C4-2B (cell line): ENCODE measurements at regions not wholly inside any gene's neighbourhood (a gene's known extent, or its start where the extent isn't known, plus 50 kb on each side); places are given as distances from the start of the nearest gene placed in this dataset.
A peak's percentile ranks its signal among the peaks of the same experiment; 100 is the strongest.

Source experiments
- H3K27ac ChIP-seq: fragments of 450-650 bp; 2 replicates; pipeline ENCODE4 v1.5.1; 2017
- CTCF ChIP-seq: fragments of 450-650 bp; conservative IDR thresholded peaks from 2 replicates; pipeline ENCODE4 v1.5.1; 2017; ENCODE audit warnings: mild to moderate bottlenecking
- ZFX ChIP-seq: fragments of 450-650 bp; IDR thresholded peaks from 2 replicates; pipeline ENCODE4 v1.6.1; 2017

DNA sequence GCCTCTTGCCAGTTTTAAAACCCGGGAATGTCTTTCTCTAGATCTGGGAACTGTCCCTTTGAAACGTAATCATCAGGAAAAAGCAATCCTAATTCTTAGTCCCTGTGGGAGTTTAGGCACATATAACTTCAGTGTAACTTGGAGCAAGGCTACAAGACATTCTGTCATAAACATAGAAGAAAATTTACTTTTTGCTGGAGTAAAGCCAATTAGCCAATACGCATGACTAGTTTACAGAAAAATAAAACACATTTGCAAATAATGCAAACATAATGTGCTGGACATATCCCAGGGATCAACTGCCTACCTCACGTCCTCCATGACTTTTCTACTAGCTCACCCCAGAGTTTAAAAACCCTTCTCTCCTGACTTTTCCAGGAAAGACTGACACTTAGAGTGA is 970.6 kb downstream of the MRPL39 start:
- TF ChIP-seq CTCF (no peak), ZFX (no peak)
- H3K27ac ChIP-seq = no peak overlapping the region

- no peak overlapping the region for H3K27ac ChIP-seq
- no peak for TF ChIP-seq CTCF
- no peak for TF ChIP-seq ZFX
Measured at GRCh38 chr21:24634749-24635148, 972.5 kb downstream of the MRPL39 start.

GRCh38 chr21:24628536-24628935 is 978.7 kb downstream of the MRPL39 start:
- no peak overlapping the region for H3K27ac ChIP-seq
- no peak for TF ChIP-seq ZFX
- TF ChIP-seq CTCF = no peak

- TF ChIP-seq CTCF = no peak
- no peak for TF ChIP-seq ZFX
- H3K27ac ChIP-seq = no peak overlapping the region
Measured at GRCh38 chr21:24628046-24628445, 979.2 kb downstream of the MRPL39 start.

DNA sequence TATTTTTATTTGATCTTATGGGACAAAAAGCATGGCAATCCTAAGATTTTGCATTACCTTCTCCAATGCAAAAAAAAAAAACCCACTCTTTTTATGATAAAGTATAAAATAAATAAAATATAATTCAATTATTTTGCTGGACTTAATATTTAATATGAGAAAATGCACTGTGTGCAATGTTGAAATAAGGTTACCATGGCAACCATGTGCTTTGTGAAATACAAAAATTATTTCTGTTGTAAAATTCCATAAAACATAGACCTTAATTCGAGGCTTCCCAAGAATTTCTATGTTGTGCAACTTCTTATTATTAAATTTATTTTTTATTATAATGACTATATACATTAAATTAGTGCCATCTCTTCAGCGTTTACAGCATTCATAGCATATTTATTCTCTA is 989.5 kb downstream of the MRPL39 start:
- TF ChIP-seq CTCF = no peak
- TF ChIP-seq ZFX = no peak
- no peak overlapping the region for H3K27ac ChIP-seq

DNA sequence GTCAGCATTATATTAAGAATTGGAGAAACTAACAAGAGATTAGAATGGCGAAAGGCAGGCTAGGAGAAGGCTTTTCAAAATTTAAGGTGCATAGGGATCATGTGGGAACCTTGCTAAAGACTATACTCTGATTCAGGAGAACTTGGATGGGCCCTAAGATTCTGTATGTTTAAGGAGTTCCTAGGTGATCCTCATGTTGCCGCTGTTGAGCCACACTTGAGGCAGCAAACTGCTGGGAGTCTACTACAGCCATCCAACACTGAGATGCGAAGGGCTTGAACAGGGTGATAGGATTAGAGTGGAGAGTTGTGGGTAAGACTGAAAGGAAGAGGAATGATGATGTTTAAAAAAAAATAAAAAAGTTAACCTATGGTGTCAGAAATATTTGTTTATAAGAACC is 1013.2 kb downstream of the MRPL39 start:
- TF ChIP-seq CTCF (peak; percentile 34), ZFX (no peak)
- no peak overlapping the region for H3K27ac ChIP-seq

- no peak overlapping the region for H3K27ac ChIP-seq
- TF ChIP-seq CTCF (no peak), ZFX (no peak)
Measured at GRCh38 chr21:24590261-24590660, 1017.0 kb downstream of the MRPL39 start.

- TF ChIP-seq CTCF = no peak
- no peak overlapping the region for H3K27ac ChIP-seq
Measured at GRCh38 chr21:24583473-24583872, 1023.8 kb downstream of the MRPL39 start.
